Panc1 (cell line): ENCODE measurements at regions not wholly inside any gene's neighbourhood (a gene's known extent, or its start where the extent isn't known, plus 50 kb on each side); places are given as distances from the start of the nearest gene placed in this dataset.

Experiments used
- ATAC-seq: fragments of 200-7000 bp; cut with Tn5 transposase; 2 replicates; pipeline ENCODE4 v1.9.1; 2020; ENCODE audit warnings: mild to moderate bottlenecking, moderate library complexity
- BruUV-seq: library from RNA; stranded (reverse); fragments of 400-500 nt; replicated peaks from 2 replicates; lab custom pipeline; 2021; lab: Mats Ljungman, UMichigan
- CTCF ChIA-PET: fragments of 300-600 bp; sonication (Branson Sonifier 250); formaldehyde crosslinking; loops from one replicate; lab custom pipeline; 2022; ENCODE audit warnings: antibody characterized with exemption; lab: Charles Lee
- POLR2A ChIA-PET: fragments of 300-600 bp; sonication (Branson Sonifier 250); formaldehyde crosslinking; loops from one replicate; lab custom pipeline; 2022; ENCODE audit warnings: antibody characterized with exemption; lab: Charles Lee
- DNase-seq: peaks from one replicate; pipeline ENCODE4 v3.0.0-alpha.2; 2010; ENCODE audit warnings: low read depth, low spot score
- H3K27ac ChIP-seq: 2 replicates; pipeline ENCODE4 v1.5.1; 2011; ENCODE audit warnings: mild to moderate bottlenecking, low read length, inconsistent platforms
- H3K27me3 ChIP-seq: fragments of 200-500 bp; sonication (Bioruptor generic); 2 replicates; pipeline ENCODE4 v1.6.0; 2014; ENCODE audit warnings: low read length, inconsistent platforms; ENCODE audit not compliant: control insufficient read depth, insufficient read depth
- H3K36me3 ChIP-seq: fragments of 200-500 bp; sonication (Bioruptor generic); 2 replicates; pipeline ENCODE4 v1.5.1; 2014; ENCODE audit warnings: inconsistent platforms, mild to moderate bottlenecking, low read length, moderate library complexity; ENCODE audit not compliant: control insufficient read depth, insufficient read depth
- H3K4me1 ChIP-seq: 2 replicates; pipeline ENCODE4 v1.5.1; 2011; ENCODE audit warnings: inconsistent platforms, mild to moderate bottlenecking, low read length, moderate library complexity; ENCODE audit not compliant: control insufficient read depth, insufficient read depth
- H3K4me3 ChIP-seq, 2 experiments: 2 replicates each; pipeline ENCODE4 v1.5.1; 2011 to 2012; ENCODE audit warnings: low read depth in 2 of 2, low read length in 2 of 2, mild to moderate bottlenecking in 2 of 2, inconsistent platforms in 1 of 2, moderate library complexity in 1 of 2
- H3K9me3 ChIP-seq: fragments of 200-500 bp; sonication (Bioruptor generic); 2 replicates; pipeline ENCODE4 v1.5.1; 2014; ENCODE audit warnings: low read depth, mild to moderate bottlenecking, inconsistent platforms, low read length, moderate library complexity; ENCODE audit not compliant: control insufficient read depth, insufficient read depth
- CTCF ChIP-seq: fragments of 450-650 bp; IDR thresholded peaks from 2 replicates; pipeline ENCODE4 v1.5.1; 2017; ENCODE audit warnings: mild to moderate bottlenecking
- POLR2AphosphoS5 ChIP-seq: IDR thresholded peaks from 2 replicates; pipeline ENCODE4 v1.6.1; 2012; ENCODE audit warnings: mild to moderate bottlenecking, low read depth, low read length, moderate library complexity
- REST ChIP-seq, 2 experiments: IDR thresholded peaks; 2 replicates each; pipeline ENCODE4 v1.6.1; 2011 to 2012; ENCODE audit warnings: low read depth in 2 of 2, control low read depth in 1 of 2, low read length in 1 of 2, mild to moderate bottlenecking in 1 of 2, moderate library complexity in 1 of 2; ENCODE audit not compliant: insufficient read depth in 1 of 2
- SIN3A ChIP-seq: IDR thresholded peaks from 2 replicates; pipeline ENCODE4 v1.6.1; 2012; ENCODE audit warnings: low read depth, mild to moderate bottlenecking, low read length, moderate library complexity, borderline replicate concordance; ENCODE audit not compliant: insufficient read depth
- TCF7L2 ChIP-seq: IDR thresholded peaks from 2 replicates; pipeline ENCODE4 v1.6.1; 2011; ENCODE audit warnings: mild to moderate bottlenecking, low read depth, low read length, inconsistent platforms
- in situ Hi-C: cut with HindIII; loops from 2 replicates; pipeline ENCODE4 v1.10.0; 2016; ENCODE audit warnings: low sequenced_read_pairs, low pct_unique_long_range_greater_than_20kb
- intact Hi-C: fragments of 100-400 bp; cut with micrococcal nuclease; formaldehyde crosslinking; loops from one replicate; pipeline ENCODE4 v1.10.0; 2022; ENCODE audit not compliant: unreplicated experiment

GRCh38 chr3:150059241-150059640, 88.5 kb upstream of the PFN2 start:
- in situ Hi-C loops, result no loop called here
- CTCF ChIA-PET, result no interaction called here

GRCh38 chr3:150057227-150057626, 86.5 kb upstream of the PFN2 start:
- H3K27ac ChIP-seq, result no peak overlapping the region
- intact Hi-C loops, result no loop called here
- no peak for TF ChIP-seq REST (IDR thresholded peaks at IDR 0.05; ENCODE audit: insufficient read depth in 1 of 2, low read depth in 2 of 2, low read length in 1 of 2)
- no peak for TF ChIP-seq SIN3A
- TF ChIP-seq TCF7L2, result no peak
- no peak for TF ChIP-seq POLR2AphosphoS5
- no peak for TF ChIP-seq CTCF
- no peak for DNase-seq
- no peaks in the 10 kb centered on the region for H3K9me3 ChIP-seq
- BruUV-seq, result no TSS peak
- no peaks in the 10 kb centered on the region for H3K27me3 ChIP-seq
- H3K4me3 ChIP-seq, result no peak overlapping the region
- peaks cover 2% of the 10 kb centered on the region for H3K4me1 ChIP-seq
- no peaks in the 10 kb centered on the region for H3K36me3 ChIP-seq
- ATAC-seq, result no peak
- CTCF ChIA-PET, result no interaction called here
- POLR2A ChIA-PET, result interaction anchor here (0.6 kb wide), 2 partner anchors 24 to 80 kb away, joined by 3 to 5 read pairs; no protein-coding TSS in a partner anchor
- in situ Hi-C loops, result no loop called here

More at GRCh38 chr3:150059241-150059640, 88.5 kb upstream of the PFN2 start:
- Histone ChIP-seq H3K27ac (no peak overlapping the region), H3K4me3 (no peak overlapping the region), H3K27me3 (no peaks in the 10 kb centered on the region), H3K4me1 (peaks cover 9% of the 10 kb centered on the region), H3K36me3 (no peaks in the 10 kb centered on the region), H3K9me3 (no peaks in the 10 kb centered on the region)
- TF ChIP-seq POLR2AphosphoS5 (no peak), SIN3A (no peak)
- no TSS peak for BruUV-seq
- no peak for ATAC-seq
- DNase-seq, result no peak
- intact Hi-C loops, result no loop called here
- POLR2A ChIA-PET, result no interaction called here

GRCh38 chr3:150055332-150055731, 84.6 kb upstream of the PFN2 start:
- no TSS peak for BruUV-seq
- no peak overlapping the region for H3K27ac ChIP-seq
- CTCF ChIA-PET, result no interaction called here
- ATAC-seq, result no peak
- H3K27me3 ChIP-seq, result no peaks in the 10 kb centered on the region
- POLR2A ChIA-PET, result no interaction called here
- no peak overlapping the region for H3K4me3 ChIP-seq
- H3K9me3 ChIP-seq, result no peaks in the 10 kb centered on the region
- in situ Hi-C loops (no loop called here), intact Hi-C loops (no loop called here)
- no peaks in the 10 kb centered on the region for H3K36me3 ChIP-seq
- DNase-seq, result no peak
- TF ChIP-seq REST (IDR thresholded peaks at IDR 0.05; ENCODE audit: insufficient read depth in 1 of 2, low read depth in 2 of 2, low read length in 1 of 2) (no peak), CTCF (no peak), POLR2AphosphoS5 (no peak), SIN3A (no peak), TCF7L2 (no peak)
- H3K4me1 ChIP-seq, result no peaks in the 10 kb centered on the region
